A549 (cell line): ENCODE measurements at regions not wholly inside any gene's neighbourhood (a gene's known extent, or its start where the extent isn't known, plus 50 kb on each side); places are given as distances from the start of the nearest gene placed in this dataset.

Source experiments
- BHLHE40 ChIP-seq: IDR thresholded peaks from 2 replicates; pipeline ENCODE4 v1.6.1; 2012; ENCODE audit warnings: low read depth, low read length, inconsistent platforms
- CTCF ChIP-seq: fragments of >200 bp; sonication (Bioruptor Twin); formaldehyde crosslinking; IDR thresholded peaks from 3 replicates; pipeline ENCODE4 v1.5.1; 2016
- EP300 ChIP-seq, 2 experiments: fragments of >200 bp; sonication (Bioruptor Twin); formaldehyde crosslinking; IDR thresholded peaks; 2 replicates in 1 of 2; 3 replicates in 1 of 2; pipeline ENCODE4 v1.6.1; 2016 to 2017
- KDM5A ChIP-seq: fragments of 200-600 bp; sonication (generic); IDR thresholded peaks from 2 replicates; pipeline ENCODE4 v1.6.1; 2016; ENCODE audit warnings: antibody characterized with exemption, mild to moderate bottlenecking
- MAFK ChIP-seq: fragments of 450-650 bp; IDR thresholded peaks from 2 replicates; pipeline ENCODE4 v1.6.1; 2014; ENCODE audit not compliant: partially characterized antibody
- PBX3 ChIP-seq: IDR thresholded peaks from 2 replicates; pipeline ENCODE4 v1.6.1; 2012
- POLR2A ChIP-seq: IDR thresholded peaks from 2 replicates; pipeline ENCODE4 v1.6.1; 2012; ENCODE audit warnings: mild to moderate bottlenecking, low read length
- RCOR1 ChIP-seq: fragments of 150-350 bp; IDR thresholded peaks from 2 replicates; pipeline ENCODE4 v1.6.1; 2014; ENCODE audit warnings: antibody characterized with exemption, low read length, low read depth
- SREBF2 ChIP-seq: fragments of 450-650 bp; IDR thresholded peaks from 2 replicates; pipeline ENCODE4 v1.6.1; 2014; ENCODE audit warnings: mild to moderate bottlenecking, moderate library complexity
- TP53 ChIP-seq: fragments of 250-450 bp; sonication (Bioruptor Pico); IDR thresholded peaks from 2 replicates; pipeline ENCODE4 v1.5.0; 2021; ENCODE audit warnings: mild to moderate bottlenecking, moderate library complexity
- USF2 ChIP-seq: fragments of 450-650 bp; IDR thresholded peaks from 2 replicates; pipeline ENCODE4 v1.6.1; 2014; ENCODE audit warnings: antibody characterized with exemption

GRCh38 chr4:20302336-20302735, 50.6 kb downstream of the SLIT2 start:
- TF ChIP-seq CTCF (no peak), SREBF2 (no peak), EP300 (IDR thresholded peaks at IDR 0.05) (no peak), USF2 (no peak), KDM5A (no peak), POLR2A (no peak), BHLHE40 (no peak), RCOR1 (no peak), TP53 (CRISPR knock-in tag) (no peak), PBX3 (no peak), MAFK (no peak)
